HepG2 (cell line): ENCODE measurements at regions not wholly inside any gene's neighbourhood (a gene's known extent, or its start where the extent isn't known, plus 50 kb on each side); places are given as distances from the start of the nearest gene placed in this dataset.

ENCODE experiments used
- ATAC-seq: fragments of 200-7000 bp; cut with Tn5 transposase; 3 replicates; pipeline ENCODE4 v1.9.1; 2020; ENCODE audit warnings: mild to moderate bottlenecking, moderate library complexity
- BruUV-seq: library from RNA; stranded (reverse); fragments of 400-500 nt; replicated peaks from 2 replicates; lab custom pipeline; 2021; lab: Mats Ljungman, UMichigan
- CTCF ChIA-PET: fragments of 300-600 bp; formaldehyde crosslinking; extraction: SDS; loops from one replicate; lab custom pipeline; 2021; ENCODE audit warnings: low total read pairs, inconsistent platforms, low intra/inter-chr PET ratio; lab: Yijun Ruan, JAX
- POLR2A ChIA-PET: fragments of 350-600 bp; sonication (Branson Sonifier 250); formaldehyde crosslinking; loops from one replicate; lab custom pipeline; 2020; ENCODE audit warnings: antibody characterized with exemption, inconsistent platforms; lab: Yijun Ruan, JAX
- DNase-seq: peaks from one replicate; pipeline ENCODE4 v3.0.0-alpha.2; 2015; ENCODE audit warnings: low spot score
- FAIRE-seq: peaks from 3 replicates; lab custom pipeline; 2011; peaks lifted over from hg19 to GRCh38; lab: Jason Lieb, UNC
- H2AFZ ChIP-seq: one replicate; pipeline ENCODE4 v1.6.1; 2011; ENCODE audit warnings: low read length, inconsistent platforms
- H3K27ac ChIP-seq: fragments of 300-600 bp; 3 replicates; pipeline ENCODE4 v1.8.0; 2011; ENCODE audit warnings: mixed run types, mild to moderate bottlenecking, mixed read lengths, low read length, inconsistent platforms; ENCODE audit not compliant: insufficient read depth; ENCODE audit errors: extremely low read length
- H3K27me3 ChIP-seq, 2 experiments: fragments of 200-600 bp in 1 of 2; 2 replicates in 1 of 2; 3 replicates in 1 of 2; pipeline versions ENCODE4 v1.6.0 to v1.8.0; 2011; ENCODE audit warnings: low read length in 2 of 2, mild to moderate bottlenecking in 2 of 2, moderate library complexity in 2 of 2, inconsistent platforms in 1 of 2; ENCODE audit not compliant: insufficient read depth in 2 of 2, control insufficient read depth in 1 of 2
- H3K36me3 ChIP-seq, 2 experiments: fragments of 200-600 bp in 1 of 2; replicated peaks in 1 of 2; 2 replicates in 1 of 2; 3 replicates in 1 of 2; pipeline versions ENCODE4 v1.5.1 to v1.8.0; 2011; ENCODE audit warnings: low read length in 2 of 2, inconsistent platforms in 1 of 2; ENCODE audit not compliant: insufficient read depth in 2 of 2, control insufficient read depth in 1 of 2
- H3K4me1 ChIP-seq: 2 replicates; pipeline ENCODE4 v1.5.1; 2012; ENCODE audit warnings: low read length, inconsistent platforms; ENCODE audit not compliant: insufficient read depth
- H3K4me2 ChIP-seq: 2 replicates; pipeline ENCODE4 v1.6.0; 2011; ENCODE audit warnings: low read depth, low read length, inconsistent platforms
- H3K4me3 ChIP-seq, 3 experiments: fragments of 200-600 bp in 1 of 3; sonication (generic), shearing (Covaris generic) in 1 of 3; replicated peaks in 1 of 3; 2 replicates each; pipeline ENCODE4 v1.5.1; 2011 to 2016; ENCODE audit warnings: low read length in 3 of 3, inconsistent platforms in 2 of 3, low read depth in 2 of 3, mild to moderate bottlenecking in 2 of 3, control low read depth in 1 of 3, mixed read lengths in 1 of 3; ENCODE audit not compliant: insufficient read depth in 1 of 3
- H3K79me2 ChIP-seq: one replicate; pipeline ENCODE4 v1.6.1; 2011; ENCODE audit warnings: low read length, inconsistent platforms; ENCODE audit not compliant: insufficient read depth
- H3K9ac ChIP-seq: 2 replicates; pipeline ENCODE4 v1.6.0; 2011; ENCODE audit warnings: mild to moderate bottlenecking, low read depth, low read length, inconsistent platforms; ENCODE audit not compliant: insufficient read depth
- H3K9me3 ChIP-seq: 2 replicates; pipeline ENCODE4 v1.5.1; 2012; ENCODE audit warnings: mild to moderate bottlenecking, low read length
- H4K20me1 ChIP-seq: 2 replicates; pipeline ENCODE4 v1.6.0; 2011; ENCODE audit warnings: inconsistent platforms, mild to moderate bottlenecking, low read length, moderate library complexity; ENCODE audit not compliant: insufficient read depth
- CEBPB ChIP-seq: IDR thresholded peaks from 2 replicates; pipeline ENCODE4 v1.6.1; 2011; ENCODE audit warnings: low read depth, low read length, improper control_type of control experiment, borderline replicate concordance
- FOSL2 ChIP-seq: sonication (generic); formaldehyde crosslinking; IDR thresholded peaks from 2 replicates; pipeline ENCODE4 v1.4.0; 2020; ENCODE audit warnings: missing genetic modification reagents
- GTF2F1 ChIP-seq: fragments of 150-350 bp; IDR thresholded peaks from 2 replicates; pipeline ENCODE4 v1.6.1; 2014; ENCODE audit warnings: low read length
- MYC ChIP-seq: sonication (generic); formaldehyde crosslinking; IDR thresholded peaks from 2 replicates; pipeline ENCODE4 v1.9.0; 2021; ENCODE audit warnings: missing genetic modification reagents, borderline replicate concordance
- PAX8 ChIP-seq: sonication (generic); formaldehyde crosslinking; IDR thresholded peaks from 2 replicates; pipeline ENCODE4 v1.8.0; 2022; ENCODE audit warnings: mild to moderate bottlenecking, missing genetic modification reagents, borderline replicate concordance
- PRDM15 ChIP-seq: sonication (generic); formaldehyde crosslinking; IDR thresholded peaks from 2 replicates; pipeline ENCODE4 v1.4.0; 2020; ENCODE audit warnings: missing genetic modification reagents
- SMAD1 ChIP-seq: sonication (generic); formaldehyde crosslinking; IDR thresholded peaks from 2 replicates; pipeline ENCODE4 v1.4.0; 2020; ENCODE audit warnings: missing genetic modification reagents, low read depth, mild to moderate bottlenecking, borderline replicate concordance
- TFDP2 ChIP-seq: sonication (generic); formaldehyde crosslinking; IDR thresholded peaks from 2 replicates; pipeline ENCODE4 v1.4.0; 2020; ENCODE audit warnings: missing genetic modification reagents
- YY1 ChIP-seq: IDR thresholded peaks from 2 replicates; pipeline ENCODE4 v1.6.1; 2011; ENCODE audit warnings: low read length, low read depth, moderate library complexity, mild to moderate bottlenecking; ENCODE audit not compliant: insufficient read depth, insufficient replicate concordance
- ZBTB20 ChIP-seq: sonication (generic); formaldehyde crosslinking; IDR thresholded peaks from 2 replicates; pipeline ENCODE4 v1.8.1; 2023; ENCODE audit warnings: missing genetic modification reagents, low read depth, mild to moderate bottlenecking, borderline replicate concordance
- ZMAT3 ChIP-seq: sonication (generic); formaldehyde crosslinking; conservative IDR thresholded peaks from 2 replicates; pipeline ENCODE4 v1.7.0; 2021; ENCODE audit warnings: missing genetic modification reagents
- ZNF510 ChIP-seq: sonication (generic); formaldehyde crosslinking; IDR thresholded peaks from 2 replicates; pipeline ENCODE4 v1.4.0; 2020; ENCODE audit warnings: low read depth, mild to moderate bottlenecking, missing genetic modification reagents
- ZNF569 ChIP-seq: sonication (generic); formaldehyde crosslinking; IDR thresholded peaks from 2 replicates; pipeline ENCODE4 v1.5.0; 2020; ENCODE audit warnings: mild to moderate bottlenecking, missing genetic modification reagents, moderate library complexity, borderline replicate concordance
- ZNF644 ChIP-seq: IDR thresholded peaks from 2 replicates; pipeline ENCODE4 v1.6.1; 2016; ENCODE audit warnings: low read depth
- ZNF687 ChIP-seq: sonication (generic); formaldehyde crosslinking; IDR thresholded peaks from 2 replicates; pipeline ENCODE4 v1.5.1; 2020; ENCODE audit warnings: mild to moderate bottlenecking, missing genetic modification reagents, moderate library complexity
- WGBS: methylation state at CpG from one replicate; pipeline ENCODE4 v1.1.6; 2017; ENCODE audit warnings: low lambda C conversion rate; 5-methylcytosine and 5-hydroxymethylcytosine counted together
- in situ Hi-C: cut with HindIII; loops from 2 replicates; pipeline ENCODE4 v1.10.0; 2017; ENCODE audit warnings: low pct_unique_long_range_greater_than_20kb; ENCODE audit not compliant: extremely low pct_ligation_motif_present
- intact Hi-C: fragments of 100-400 bp; cut with micrococcal nuclease; formaldehyde crosslinking; loops from one replicate; pipeline ENCODE4 v1.10.0; 2022; ENCODE audit not compliant: unreplicated experiment

- ATAC-seq (peak; percentile 23; the same call in 2 of the 3 replicates), DNase-seq (no peak), FAIRE-seq (no peak)
- ChIA-PET CTCF (no interaction called here), POLR2A (no interaction called here)
- peaks cover 0 to 5% of the 10 kb centered on the region in 2 experiments; a peak in 2 of 5 replicates for H3K27me3 ChIP-seq
- no peak overlapping the region for H2AFZ ChIP-seq
- H3K9ac ChIP-seq, result no peak overlapping the region
- no TSS peak for BruUV-seq
- H3K9me3 ChIP-seq, result no peaks in the 10 kb centered on the region
- H3K79me2 ChIP-seq, result no peaks in the 10 kb centered on the region
- H3K4me3 ChIP-seq, result no peak overlapping the region
- 45% methylated on average over 7 of the region's 8 CpGs for WGBS
- in situ Hi-C loops, result no loop called here
- H3K4me1 ChIP-seq, result peaks cover 9% of the 10 kb centered on the region
- H3K4me2 ChIP-seq, result no peak overlapping the region
- no peak overlapping the region for H3K27ac ChIP-seq
- H3K36me3 ChIP-seq, result no peaks in the 10 kb centered on the region
- intact Hi-C loops, result no loop called here
- H4K20me1 ChIP-seq, result no peaks in the 10 kb centered on the region
- no peak for TF ChIP-seq FOSL2 (CRISPR knock-in tag)
- TF ChIP-seq PAX8 (CRISPR knock-in tag), result no peak
- no peak for TF ChIP-seq TFDP2
- no peak for TF ChIP-seq PRDM15 (CRISPR knock-in tag)
- TF ChIP-seq MYC (CRISPR knock-in tag), result no peak
- TF ChIP-seq ZNF687 (CRISPR knock-in tag), result no peak
- TF ChIP-seq ZNF569 (CRISPR knock-in tag), result no peak
- no peak for TF ChIP-seq GTF2F1
- no peak for TF ChIP-seq YY1
- TF ChIP-seq ZNF510 (CRISPR knock-in tag), result no peak
- no peak for TF ChIP-seq ZBTB20 (CRISPR knock-in tag)
- no peak for TF ChIP-seq SMAD1 (CRISPR knock-in tag)
- TF ChIP-seq ZMAT3 (CRISPR knock-in tag), result no peak
- TF ChIP-seq ZNF644 (CRISPR knock-in tag), result no peak
- TF ChIP-seq CEBPB, result no peak
- TF ChIP-seq, all 625 proteins: peak for 0
Observed at GRCh38 chr2:133776936-133777573, 208.8 kb upstream of the NCKAP5 start.
